HCT116 (cell line): ENCODE measurements at regions not wholly inside any gene's neighbourhood (a gene's known extent, or its start where the extent isn't known, plus 50 kb on each side); places are given as distances from the start of the nearest gene placed in this dataset.

Experiments used
- ATAC-seq: fragments of 200-7000 bp; cut with Tn5 transposase; 2 replicates; pipeline ENCODE4 v1.9.1; 2020; ENCODE audit warnings: mild to moderate bottlenecking, moderate library complexity
- BruUV-seq: library from RNA; stranded (reverse); fragments of 400-500 nt; replicated peaks from 2 replicates; lab custom pipeline; 2021; lab: Mats Ljungman, UMichigan
- CTCF ChIA-PET: fragments of 300-600 bp; sonication (Branson Sonifier 250); formaldehyde crosslinking; loops from one replicate; lab custom pipeline; 2021; ENCODE audit warnings: antibody characterized with exemption; lab: Charles Lee
- POLR2A ChIA-PET: fragments of 300-600, 350-600 bp; sonication (Branson Sonifier 250); formaldehyde crosslinking; loops from one replicate; lab custom pipeline; 2021; ENCODE audit warnings: antibody characterized with exemption; lab: Charles Lee
- RAD21 ChIA-PET, 2 experiments: fragments of 300-600 bp; sonication (Branson Sonifier 250); formaldehyde crosslinking; loops; one replicate each; lab custom pipeline; 2023; ENCODE audit warnings: low total read pairs in 2 of 2; ENCODE audit not compliant: uncharacterized antibody in 2 of 2, unreplicated experiment in 2 of 2, low non-redundant PET in 1 of 2; lab: Charles Lee
- DNase-seq: peaks from one replicate; pipeline ENCODE4 v3.0.0-alpha.2; 2010; ENCODE audit warnings: low read depth, low spot score
- H2AFZ ChIP-seq: fragments of 200-600 bp; shearing (Covaris generic), sonication (generic); 2 replicates; pipeline ENCODE4 v1.6.1; 2017; ENCODE audit warnings: low read depth, mixed run types, mixed read lengths, antibody characterized with exemption, low read length; ENCODE audit not compliant: poor library complexity, severe bottlenecking
- H3K27ac ChIP-seq: 2 replicates; pipeline ENCODE4 v1.5.1; 2012; ENCODE audit warnings: low read depth, low read length
- H3K27me3 ChIP-seq: fragments of 200-600 bp; sonication (generic); 2 replicates; pipeline ENCODE4 v1.6.1; 2016; ENCODE audit warnings: mixed run types, low read length, mixed read lengths; ENCODE audit not compliant: insufficient read depth
- H3K36me3 ChIP-seq, 2 experiments: fragments of 200-500 bp in 1 of 2; fragments of 200-600 bp in 1 of 2; sonication (Bioruptor generic) in 1 of 2; sonication (generic) in 1 of 2; 2 replicates each; pipeline versions ENCODE4 v1.5.1 to v1.6.1; 2014 to 2016; ENCODE audit warnings: low read length in 2 of 2, inconsistent platforms in 1 of 2, mixed read lengths in 1 of 2, mixed run types in 1 of 2; ENCODE audit not compliant: insufficient read depth in 2 of 2, control insufficient read depth in 1 of 2
- H3K4me1 ChIP-seq, 2 experiments: fragments of 200-600 bp in 1 of 2; sonication (generic) in 1 of 2; 2 replicates each; pipeline versions ENCODE4 v1.5.1 to v1.6.1; 2012 to 2017; ENCODE audit warnings: low read length in 2 of 2, inconsistent platforms in 1 of 2, mild to moderate bottlenecking in 1 of 2, mixed read lengths in 1 of 2, mixed run types in 1 of 2, moderate library complexity in 1 of 2; ENCODE audit not compliant: insufficient read depth in 2 of 2, control insufficient read depth in 1 of 2
- H3K4me2 ChIP-seq: fragments of 200-600 bp; sonication (generic); 2 replicates; pipeline ENCODE4 v1.6.1; 2017; ENCODE audit warnings: mixed run types, low read length, mixed read lengths
- H3K4me3 ChIP-seq, 2 experiments: fragments of 200-600 bp in 1 of 2; sonication (generic) in 1 of 2; replicated peaks in 1 of 2; 2 replicates each; pipeline ENCODE4 v1.5.1; 2011 to 2016; ENCODE audit warnings: low read length in 2 of 2, control low read depth in 1 of 2, low read depth in 1 of 2, mild to moderate bottlenecking in 1 of 2, mixed read lengths in 1 of 2, mixed run types in 1 of 2
- H3K79me2 ChIP-seq: fragments of 200-600 bp; sonication (generic); 2 replicates; pipeline ENCODE4 v1.6.1; 2017; ENCODE audit warnings: mild to moderate bottlenecking, mixed run types, low read length, moderate library complexity, mixed read lengths; ENCODE audit not compliant: insufficient read depth
- H3K9ac ChIP-seq: fragments of 200-600 bp; sonication (generic); 2 replicates; pipeline ENCODE4 v1.6.1; 2016; ENCODE audit warnings: low read length, mixed read lengths
- H3K9me2 ChIP-seq: fragments of 200-600 bp; sonication (generic), shearing (Covaris generic); 2 replicates; pipeline ENCODE4 v1.6.1; 2017; ENCODE audit warnings: mixed run types, mild to moderate bottlenecking, moderate library complexity; ENCODE audit not compliant: insufficient read depth
- H3K9me3 ChIP-seq, 2 experiments: fragments of 200-500 bp in 1 of 2; fragments of 200-600 bp in 1 of 2; sonication (Bioruptor generic) in 1 of 2; sonication (generic) in 1 of 2; 2 replicates each; pipeline ENCODE4 v1.6.1; 2014 to 2017; ENCODE audit warnings: low read length in 2 of 2, mixed read lengths in 2 of 2, inconsistent platforms in 1 of 2, low read depth in 1 of 2, mild to moderate bottlenecking in 1 of 2, mixed run types in 1 of 2, moderate library complexity in 1 of 2; ENCODE audit not compliant: control insufficient read depth in 1 of 2, insufficient read depth in 1 of 2
- H4K20me1 ChIP-seq: fragments of 200-600 bp; sonication (generic), shearing (Covaris generic); 2 replicates; pipeline ENCODE4 v1.6.1; 2017; ENCODE audit warnings: mixed run types, mild to moderate bottlenecking, moderate library complexity; ENCODE audit not compliant: insufficient read depth
- CBX3 ChIP-seq: IDR thresholded peaks from 2 replicates; pipeline ENCODE4 v1.6.1; 2012; ENCODE audit warnings: low read depth
- CEBPB ChIP-seq: IDR thresholded peaks from 2 replicates; pipeline ENCODE4 v1.6.1; 2012; ENCODE audit warnings: low read depth
- CTCF ChIP-seq, 3 experiments: fragments of 200-600 bp in 1 of 3; sonication (generic) in 1 of 3; IDR thresholded peaks in 2 of 3; conservative IDR thresholded peaks in 1 of 3; 2 replicates each; pipeline ENCODE4 v1.5.1; 2012 to 2017; ENCODE audit warnings: low read depth in 2 of 3, low read length in 2 of 3, antibody characterized with exemption in 1 of 3, borderline replicate concordance in 1 of 3, control low read depth in 1 of 3, mild to moderate bottlenecking in 1 of 3, mixed read lengths in 1 of 3, mixed run types in 1 of 3, moderate library complexity in 1 of 3; ENCODE audit not compliant: insufficient read depth in 1 of 3
- EGR1 ChIP-seq: IDR thresholded peaks from 2 replicates; pipeline ENCODE4 v1.6.1; 2012; ENCODE audit warnings: low read depth
- EZH2 ChIP-seq: fragments of 200-600 bp; sonication (generic); IDR thresholded peaks from 2 replicates; pipeline ENCODE4 v1.6.1; 2017; ENCODE audit warnings: antibody characterized with exemption, mixed run types
- EZH2phosphoT487 ChIP-seq: fragments of 200-600 bp; IDR thresholded peaks from 2 replicates; pipeline ENCODE4 v1.6.1; 2018; ENCODE audit warnings: antibody characterized with exemption, borderline replicate concordance
- FOSL1 ChIP-seq: IDR thresholded peaks from 2 replicates; pipeline ENCODE4 v1.6.1; 2012; ENCODE audit warnings: low read depth
- JUND ChIP-seq: IDR thresholded peaks from 2 replicates; pipeline ENCODE4 v1.6.1; 2012
- POLR2AphosphoS5 ChIP-seq: IDR thresholded peaks from 2 replicates; pipeline ENCODE4 v1.6.1; 2011; ENCODE audit warnings: mild to moderate bottlenecking, low read depth, low read length, moderate library complexity
- RAD21 ChIP-seq: IDR thresholded peaks from 2 replicates; pipeline ENCODE4 v1.6.1; 2012; ENCODE audit warnings: low read depth, mild to moderate bottlenecking
- SIN3A ChIP-seq: IDR thresholded peaks from 2 replicates; pipeline ENCODE4 v1.6.1; 2012; ENCODE audit warnings: low read depth
- SRF ChIP-seq: IDR thresholded peaks from 2 replicates; pipeline ENCODE4 v1.6.1; 2012; ENCODE audit warnings: low read depth
- TCF7L2 ChIP-seq: IDR thresholded peaks from 2 replicates; pipeline ENCODE4 v1.7.0; 2011; ENCODE audit warnings: borderline replicate concordance, inconsistent platforms; ENCODE audit not compliant: insufficient read depth, insufficient read length; ENCODE audit errors: extremely low read depth
- YY1 ChIP-seq: IDR thresholded peaks from 2 replicates; pipeline ENCODE4 v1.6.1; 2011; ENCODE audit warnings: low read length, low read depth, moderate library complexity, mild to moderate bottlenecking; ENCODE audit not compliant: insufficient replicate concordance; ENCODE audit errors: extremely low read depth
- ZBTB33 ChIP-seq: IDR thresholded peaks from 2 replicates; pipeline ENCODE4 v1.6.1; 2011; ENCODE audit warnings: mild to moderate bottlenecking, low read length, moderate library complexity; ENCODE audit not compliant: insufficient replicate concordance; ENCODE audit errors: extremely low read depth
- ZFX ChIP-seq: fragments of 450-650 bp; IDR thresholded peaks from 2 replicates; pipeline ENCODE4 v1.6.1; 2017
- ZNF274 ChIP-seq: fragments of 200-500 bp; sonication (Bioruptor generic); IDR thresholded peaks from 2 replicates; pipeline ENCODE4 v1.6.1; 2014; ENCODE audit warnings: mild to moderate bottlenecking, low read depth, low read length, inconsistent platforms
- intact Hi-C: fragments of 100-400 bp; cut with micrococcal nuclease; formaldehyde crosslinking; loops from 2 replicates; pipeline ENCODE4 v1.10.0; 2022

- no peak for TF ChIP-seq JUND
- no peak for TF ChIP-seq EZH2
- TF ChIP-seq YY1 = no peak
Measured at GRCh38 chr5:88939300-88939699, 56.3 kb upstream of the MEF2C start (continued).

- no peak overlapping the region for H3K27ac ChIP-seq
- RAD21 ChIA-PET = no interaction called here
- TF ChIP-seq POLR2AphosphoS5 (no peak), ZBTB33 (no peak), SIN3A (no peak), EGR1 (no peak), SRF (no peak), CTCF (IDR thresholded peaks at IDR 0.05 in 2 of 3, conservative IDR thresholded peaks at IDR 0.05 in 1 of 3; ENCODE audit: borderline replicate concordance in 1 of 3, insufficient read depth in 1 of 3, low read depth in 2 of 3, low read length in 2 of 3) (no peak), ZFX (no peak), CEBPB (no peak), YY1 (no peak), TCF7L2 (no peak), EZH2phosphoT487 (no peak), CBX3 (no peak), FOSL1 (no peak), ZNF274 (no peak), RAD21 (no peak), JUND (no peak), EZH2 (no peak)
- no peaks in the 10 kb centered on the region for H3K9me2 ChIP-seq
- no peaks in the 10 kb centered on the region for H3K27me3 ChIP-seq
- no peak overlapping the region for H3K9ac ChIP-seq
- H3K4me2 ChIP-seq = no peak overlapping the region
- H3K36me3 ChIP-seq = no peaks in the 10 kb centered on the region
- no peak overlapping the region for H3K4me3 ChIP-seq
- no TSS peak for BruUV-seq
- H3K79me2 ChIP-seq = no peaks in the 10 kb centered on the region
- ATAC-seq (no peak), DNase-seq (no peak)
- CTCF ChIA-PET = no interaction called here
- no peaks in the 10 kb centered on the region for H3K9me3 ChIP-seq
- H3K4me1 ChIP-seq = no peaks in the 10 kb centered on the region
- H2AFZ ChIP-seq = no peak overlapping the region
- POLR2A ChIA-PET = no interaction called here
- H4K20me1 ChIP-seq = no peaks in the 10 kb centered on the region
- intact Hi-C loops = no loop called here
Measured at GRCh38 chr5:88938488-88938887, 55.5 kb upstream of the MEF2C start.
